GM21529 (cell line): ENCODE measurements at regions not wholly inside any gene's neighbourhood (a gene's known extent, or its start where the extent isn't known, plus 50 kb on each side); places are given as distances from the start of the nearest gene placed in this dataset.

ENCODE experiments used
- ATAC-seq: cut with Tn5 transposase; IDR thresholded peaks from one replicate; pipeline ENCODE4 v1.9.1; 2021; ENCODE audit not compliant: unreplicated experiment

- no peak for ATAC-seq
These were observed 300.3 kb upstream of the CBLB start for GRCh38 chr3:106168962-106169750.

DNA sequence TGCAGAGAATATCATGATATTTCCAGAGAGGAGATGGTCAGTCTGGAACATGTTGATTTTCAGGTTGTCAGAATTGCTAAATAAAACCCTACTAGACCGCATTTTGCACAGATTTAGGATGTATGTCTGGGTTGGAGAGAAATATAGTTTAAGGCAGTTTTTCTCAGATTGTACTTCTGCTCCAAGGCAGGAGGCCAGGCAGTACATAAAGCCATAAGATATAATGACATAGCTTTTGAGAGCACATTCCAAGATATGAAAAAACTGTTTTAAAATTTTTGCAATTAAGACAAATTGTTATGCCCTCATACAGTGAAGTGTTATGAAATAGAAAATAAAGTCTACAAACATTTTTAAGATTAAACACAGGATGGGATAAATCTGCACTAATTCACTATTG is 301.8 kb upstream of the CBLB start:
- ATAC-seq: no peak

DNA sequence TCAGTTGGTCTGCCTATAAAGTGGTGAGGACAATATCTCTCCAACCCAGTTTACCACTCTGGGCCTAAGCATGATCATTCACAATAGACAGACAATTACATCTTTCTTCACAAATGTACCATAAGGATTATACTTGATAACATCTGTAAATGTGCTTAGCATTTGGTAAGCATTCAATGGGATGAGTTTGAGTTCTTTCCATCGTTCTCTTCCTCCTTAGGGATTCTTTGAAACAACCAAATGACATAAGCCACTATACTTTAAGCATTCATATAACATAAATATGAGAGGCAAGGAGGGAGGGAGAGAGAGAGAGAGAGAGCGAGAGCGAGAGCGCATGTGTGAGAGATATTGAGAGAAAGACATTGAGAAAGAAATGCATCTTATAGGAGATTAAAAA is 303.3 kb upstream of the CBLB start:
- no peak for ATAC-seq

DNA sequence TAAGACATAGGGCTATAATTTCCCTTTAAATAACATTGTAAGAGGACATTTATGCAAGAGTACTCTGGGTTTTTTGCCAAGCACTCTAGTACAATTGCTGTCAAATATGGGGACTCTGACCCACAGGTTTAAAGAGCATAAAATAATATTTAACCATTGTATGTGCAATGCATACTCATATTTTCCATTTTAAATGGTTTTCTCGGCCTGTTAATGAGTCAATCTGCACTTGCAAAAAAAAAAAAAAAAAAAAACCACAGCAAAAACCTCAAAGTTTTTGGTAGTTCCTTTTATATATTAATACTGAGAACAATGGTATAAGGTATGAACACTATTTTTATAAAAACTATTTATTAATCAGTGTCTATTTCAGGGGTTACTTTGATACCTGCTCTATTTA is 304.0 kb upstream of the CBLB start:
- ATAC-seq: peak; percentile 58

- no peak for ATAC-seq
These were observed 306.5 kb upstream of the CBLB start for GRCh38 chr3:106175276-106175675.

DNA sequence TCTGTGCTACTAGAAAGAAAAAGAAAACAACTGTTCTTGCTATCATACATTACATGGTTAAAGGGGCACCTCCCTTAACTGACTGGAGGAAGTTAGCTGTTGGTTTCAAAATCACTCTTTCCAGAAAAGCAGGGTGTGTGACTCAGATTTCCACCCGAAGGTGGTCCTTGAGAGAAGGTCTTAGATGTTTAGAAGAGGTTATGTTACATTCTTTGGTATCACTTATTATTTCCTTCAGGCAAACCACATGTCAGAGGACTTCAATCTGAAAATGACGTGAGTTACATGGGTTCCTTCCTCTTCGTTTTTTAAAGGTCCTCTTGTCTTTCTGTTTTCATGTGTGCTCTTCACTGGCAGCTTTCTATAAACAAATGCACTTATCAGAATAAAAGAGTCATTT is 307.9 kb upstream of the CBLB start:
- peak; percentile 85 for ATAC-seq

- no peak for ATAC-seq
These were observed 314.2 kb upstream of the CBLB start for GRCh38 chr3:106182950-106183511.

DNA sequence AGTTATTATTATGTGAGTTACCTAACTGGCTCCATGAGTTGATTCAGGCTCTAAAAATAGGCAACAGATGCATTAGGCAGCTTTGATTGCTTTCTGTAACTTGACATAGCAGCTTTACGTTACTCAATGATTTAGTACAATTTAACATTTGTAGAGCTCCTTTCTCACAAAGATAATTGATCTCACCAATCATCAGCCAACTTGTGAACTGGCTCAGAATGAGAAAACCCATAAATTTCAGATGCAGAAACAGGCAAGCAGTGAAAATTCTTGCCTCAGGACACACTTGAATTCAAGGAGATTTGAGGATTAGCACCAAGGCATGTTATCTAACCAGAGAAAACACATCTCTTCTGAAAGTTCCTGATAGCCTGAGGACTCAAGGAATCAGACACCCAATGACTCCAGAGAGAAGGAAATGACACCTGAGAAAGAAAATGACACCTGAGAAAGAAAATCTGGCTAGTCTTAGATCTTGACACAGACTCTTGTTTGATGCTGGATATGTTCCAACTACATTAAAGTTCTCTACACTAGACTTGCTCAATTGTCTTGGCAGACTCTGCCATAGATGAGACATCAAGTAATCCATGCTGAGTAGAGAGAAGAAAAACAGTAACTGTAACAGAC is 315.1 kb upstream of the CBLB start:
- peak; percentile 47 for ATAC-seq

DNA sequence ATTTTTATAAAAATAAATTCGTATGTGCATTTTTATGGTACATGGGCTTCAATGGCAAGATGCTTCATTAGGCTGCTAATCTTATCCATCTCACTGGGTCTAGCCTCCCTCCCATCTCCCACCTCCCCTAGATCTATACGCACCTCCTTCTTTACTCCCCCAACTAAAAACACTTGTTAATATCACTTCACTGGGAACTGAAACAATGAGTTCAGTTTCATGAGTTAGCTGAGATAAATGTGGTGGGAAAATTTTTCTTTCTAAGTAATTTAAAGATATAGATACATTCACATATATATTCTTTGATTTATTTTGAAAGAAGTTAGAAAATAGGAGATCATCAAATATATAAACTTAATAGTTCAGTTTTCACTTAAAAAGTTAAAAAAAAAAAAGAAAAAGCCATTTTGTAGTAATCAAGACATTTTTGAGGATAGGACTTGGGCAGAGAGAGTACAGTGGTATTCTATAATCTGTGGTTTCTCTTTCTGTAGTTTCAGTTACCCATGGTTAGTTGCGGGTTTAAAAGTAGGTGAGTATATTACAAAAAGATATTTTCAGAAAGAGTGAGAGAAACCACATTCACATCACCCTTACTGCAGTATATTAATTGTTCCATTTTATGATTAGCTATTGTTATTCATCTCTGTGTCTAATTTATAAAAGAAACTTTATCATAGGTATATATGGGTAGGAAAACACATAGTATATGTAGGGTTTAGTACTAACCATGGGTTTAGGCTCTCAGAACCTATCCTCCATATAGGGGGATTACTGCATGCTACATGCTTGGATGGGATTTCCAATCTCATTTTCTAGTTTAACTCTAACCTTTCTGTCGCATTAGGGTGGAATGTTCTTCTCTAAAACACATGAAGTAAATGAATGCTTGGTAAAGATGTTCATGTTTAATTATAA is 316.0 kb upstream of the CBLB start:
- peak; percentile 92 for ATAC-seq

GRCh38 chr3:106185949-106186348 is 317.1 kb upstream of the CBLB start:
- no peak for ATAC-seq

DNA sequence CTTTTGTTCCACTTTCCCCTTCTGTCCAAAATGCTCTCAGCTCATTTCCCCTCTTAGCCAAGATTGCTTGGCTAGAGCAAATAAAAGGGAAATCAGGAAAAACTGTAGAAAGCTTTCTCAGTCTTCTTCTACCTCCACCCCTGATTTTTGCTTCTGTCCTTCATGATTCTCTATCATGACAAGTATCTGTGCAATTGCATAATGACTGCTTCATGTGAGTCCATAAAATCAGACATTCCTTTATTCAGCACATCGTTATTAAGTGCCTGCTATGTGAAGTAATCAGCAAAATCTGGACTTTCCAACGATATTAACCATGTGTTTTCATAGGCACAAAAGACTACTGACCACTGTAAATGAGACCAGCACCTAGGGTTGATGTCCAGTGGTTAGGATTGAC is 321.5 kb upstream of the CBLB start:
- ATAC-seq: no peak

- no peak for ATAC-seq
These were observed 322.4 kb upstream of the CBLB start for GRCh38 chr3:106191211-106191610.

GRCh38 chr3:106191913-106192312 is 323.1 kb upstream of the CBLB start:
- ATAC-seq: no peak

- ATAC-seq: no peak
These were observed 325.1 kb upstream of the CBLB start for GRCh38 chr3:106193876-106194275.

GRCh38 chr3:106194726-106195125 is 325.9 kb upstream of the CBLB start:
- no peak for ATAC-seq

DNA sequence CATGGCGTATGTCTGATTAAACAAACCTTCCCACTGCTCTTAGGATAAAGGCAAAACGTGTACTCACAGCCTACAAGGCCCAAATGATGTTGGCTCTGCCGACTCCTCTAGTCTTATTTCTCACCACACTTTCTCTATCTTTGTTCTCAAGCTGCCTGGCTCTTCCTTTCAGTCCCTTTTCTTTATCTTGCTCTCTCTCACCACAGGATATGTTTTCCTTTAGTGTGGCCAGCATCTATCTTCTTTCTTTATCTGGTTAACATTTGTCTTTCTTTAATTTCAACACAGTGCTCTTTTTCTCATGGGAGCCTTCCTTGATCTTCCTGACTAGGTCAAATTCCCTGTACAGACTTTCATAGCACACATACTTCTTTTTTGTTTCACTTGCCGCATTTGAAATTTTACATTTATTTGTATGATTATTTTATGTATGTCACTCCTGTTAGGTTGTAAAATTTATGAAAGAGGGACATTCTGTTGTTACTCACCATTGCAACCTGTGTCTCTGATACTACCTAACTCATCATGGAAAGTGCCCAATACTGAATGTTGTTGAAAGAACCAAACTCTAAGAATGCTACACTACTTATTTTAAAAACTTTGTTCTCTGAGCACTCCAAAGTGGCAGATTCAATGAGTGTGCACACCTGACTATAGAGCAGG is 328.9 kb upstream of the CBLB start:
- ATAC-seq: no peak

DNA sequence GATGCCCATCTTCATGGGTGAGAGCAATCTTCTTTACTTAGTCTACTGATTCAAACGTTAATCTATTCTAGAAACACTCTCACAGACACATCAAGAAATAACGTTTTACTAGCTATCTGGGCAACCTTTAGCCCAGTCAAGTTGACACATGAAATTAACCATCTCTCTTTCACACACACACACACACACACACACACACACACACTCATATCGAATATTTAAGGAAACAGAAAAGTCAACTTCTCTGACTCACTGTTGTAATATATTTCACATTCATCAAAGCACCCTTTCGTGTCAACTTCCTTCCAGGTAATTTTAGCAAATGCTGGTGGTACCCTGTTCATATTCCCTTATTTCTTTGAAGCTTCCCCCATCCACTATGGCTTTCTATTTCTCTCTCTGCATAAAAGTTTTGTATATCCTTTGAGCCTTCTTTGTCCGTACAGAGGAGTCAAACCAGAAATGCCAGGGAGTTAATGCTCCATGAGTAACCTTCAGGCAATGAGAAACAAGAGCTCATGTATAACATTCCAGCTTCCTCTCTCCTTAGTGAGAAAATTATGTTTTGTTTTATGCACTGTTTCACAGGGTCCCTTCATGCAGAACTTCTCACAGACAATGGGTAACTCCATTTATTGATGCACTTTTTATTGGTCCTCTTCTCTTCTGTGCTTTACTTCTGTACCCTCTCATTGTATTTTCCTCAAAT is 335.5 kb upstream of the CBLB start:
- no peak for ATAC-seq

DNA sequence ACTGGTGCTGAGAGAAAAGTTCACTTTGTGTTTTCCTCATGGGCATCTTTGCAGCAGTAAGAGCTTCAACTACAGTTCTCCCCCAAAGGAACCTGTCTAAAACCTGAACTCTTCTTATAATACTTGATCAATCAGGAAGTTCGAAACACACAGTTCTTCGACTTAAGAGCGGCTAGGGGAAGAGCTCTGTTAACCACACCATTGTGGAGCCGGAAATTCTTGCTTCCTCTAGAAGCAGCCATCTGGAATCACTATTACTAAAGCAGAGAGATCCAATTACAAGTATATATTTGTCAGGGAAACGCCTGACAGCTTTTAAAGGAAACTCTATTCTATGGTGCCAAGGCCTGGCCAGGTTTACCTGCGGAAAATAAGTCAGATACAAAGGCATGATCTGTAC is 337.3 kb upstream of the CBLB start:
- peak; percentile 90 for ATAC-seq

GRCh38 chr3:106206613-106207012 is 337.8 kb upstream of the CBLB start:
- ATAC-seq: no peak

DNA sequence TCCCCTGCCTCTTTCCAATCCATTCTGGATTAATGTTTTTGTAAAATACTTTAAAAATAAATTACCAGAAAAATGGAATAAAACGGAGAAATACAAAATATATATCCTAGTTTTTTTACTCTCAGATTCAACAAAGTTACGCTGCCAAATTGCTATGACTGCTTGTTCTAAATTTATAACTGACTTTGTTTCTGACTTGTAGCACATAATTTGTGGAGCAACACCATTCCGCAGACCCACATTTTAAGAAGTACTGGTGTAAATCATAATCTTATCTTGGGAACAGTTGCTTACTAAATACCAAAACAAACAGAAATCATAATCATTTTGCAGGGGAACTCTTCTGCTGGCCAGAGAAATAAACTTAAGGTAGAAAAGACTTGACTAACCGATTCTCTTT is 339.4 kb upstream of the CBLB start:
- no peak for ATAC-seq
